Hematopoietic multipotent progenitor cell treated with erythropoietin and hydrocortisone succinate and interleukin-3 and kit ligand, for 4 days (in vitro differentiated cells): ENCODE measurements at regions not wholly inside any gene's neighbourhood (a gene's known extent, or its start where the extent isn't known, plus 50 kb on each side); places are given as distances from the start of the nearest gene placed in this dataset.
A peak's percentile ranks its signal among the peaks of the same experiment; 100 is the strongest.
"Not testable (repeated sequence)": the region's sequence is repeated elsewhere in the genome, so short reads cannot be mapped to it uniquely, and the experiment has no call there.

Experiments
- DNase-seq: peaks from one replicate; pipeline ENCODE4 v3.0.0-alpha.2; 2015

DNA sequence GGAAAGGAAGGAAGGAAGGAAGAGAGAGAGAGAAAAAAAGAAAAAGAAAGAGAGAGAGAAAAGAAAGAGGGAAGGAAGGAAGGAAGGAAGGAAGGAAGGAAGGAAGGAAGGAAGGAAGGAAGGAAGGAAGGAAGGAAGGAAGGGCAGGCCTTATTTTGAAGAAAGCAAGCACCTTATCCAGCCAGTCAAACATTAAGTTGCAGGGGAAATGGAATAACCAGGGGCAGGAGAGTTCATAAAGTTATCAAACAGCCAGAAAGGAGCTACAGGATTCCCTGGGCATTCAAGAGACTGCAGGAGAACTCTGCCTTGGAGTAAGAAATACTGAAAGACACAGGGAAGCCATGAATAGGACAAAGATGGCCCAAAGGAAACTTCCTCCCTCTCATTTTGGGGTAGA, 672.0 kb upstream of the INTU start:
- DNase-seq: no peak

- DNase-seq: no peak
These were observed 671.1 kb upstream of the INTU start for GRCh38 chr4:126961661-126962060.

DNA sequence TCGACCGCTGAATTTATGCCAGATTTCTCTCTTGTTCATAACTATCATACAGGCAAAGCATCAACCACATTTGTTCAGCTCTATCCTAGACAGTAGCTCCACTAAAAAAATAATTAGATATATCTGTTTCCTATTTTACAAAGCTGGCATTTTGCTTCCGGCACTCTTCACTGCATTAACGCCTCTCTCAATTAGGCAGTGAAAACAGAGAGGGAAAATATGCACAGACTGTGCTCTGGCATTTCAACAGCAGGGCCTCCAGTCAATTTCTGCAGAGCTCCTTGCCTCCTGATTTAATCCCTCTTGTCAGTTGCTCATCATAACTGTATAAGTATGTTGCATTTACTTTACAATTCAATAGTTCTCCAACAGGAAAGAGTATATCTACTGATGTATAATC, 666.9 kb upstream of the INTU start:
- DNase-seq: no peak

DNA sequence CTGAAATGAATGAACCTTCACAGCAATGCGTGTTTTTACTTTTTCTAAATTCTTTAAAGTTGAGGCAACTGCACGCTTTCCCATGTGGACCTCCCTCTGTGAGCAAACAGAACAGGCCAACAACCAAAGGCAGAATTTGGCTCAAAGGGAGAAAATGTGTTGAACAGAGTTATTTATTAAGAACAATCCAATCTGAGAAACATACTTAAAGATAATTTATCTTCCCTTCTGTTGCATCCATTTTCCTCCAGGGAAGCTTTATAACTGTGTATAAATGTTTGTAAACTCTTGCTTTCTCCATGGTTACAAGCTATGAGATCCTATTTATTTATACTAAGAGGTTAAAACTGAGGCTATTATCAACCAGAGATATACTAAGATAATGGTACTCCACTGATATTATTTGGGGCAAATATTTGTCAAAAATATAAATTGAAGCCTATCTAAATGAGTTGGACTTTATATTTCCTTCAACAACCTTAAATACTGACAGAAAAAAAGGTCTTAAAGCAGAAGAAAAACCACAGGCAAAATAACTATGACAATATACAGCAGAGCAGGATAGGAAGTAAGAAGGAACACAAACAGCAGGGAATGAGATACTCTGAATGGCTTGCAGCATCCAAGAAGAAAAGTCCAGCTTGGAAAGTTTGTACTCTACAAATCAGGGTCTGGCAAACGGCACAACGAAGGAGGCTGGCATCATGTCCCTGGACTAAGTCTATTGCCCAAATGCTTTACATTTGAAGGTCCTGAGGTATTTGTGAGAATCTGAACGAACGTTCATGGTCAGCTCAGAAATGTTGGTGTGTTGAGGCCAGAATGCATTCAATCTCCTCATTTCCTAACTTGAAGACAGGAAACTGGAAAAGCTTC, 663.2 kb upstream of the INTU start:
- DNase-seq: no peak

- no peak for DNase-seq
These were observed 659.6 kb upstream of the INTU start for GRCh38 chr4:126973201-126973600.

DNA sequence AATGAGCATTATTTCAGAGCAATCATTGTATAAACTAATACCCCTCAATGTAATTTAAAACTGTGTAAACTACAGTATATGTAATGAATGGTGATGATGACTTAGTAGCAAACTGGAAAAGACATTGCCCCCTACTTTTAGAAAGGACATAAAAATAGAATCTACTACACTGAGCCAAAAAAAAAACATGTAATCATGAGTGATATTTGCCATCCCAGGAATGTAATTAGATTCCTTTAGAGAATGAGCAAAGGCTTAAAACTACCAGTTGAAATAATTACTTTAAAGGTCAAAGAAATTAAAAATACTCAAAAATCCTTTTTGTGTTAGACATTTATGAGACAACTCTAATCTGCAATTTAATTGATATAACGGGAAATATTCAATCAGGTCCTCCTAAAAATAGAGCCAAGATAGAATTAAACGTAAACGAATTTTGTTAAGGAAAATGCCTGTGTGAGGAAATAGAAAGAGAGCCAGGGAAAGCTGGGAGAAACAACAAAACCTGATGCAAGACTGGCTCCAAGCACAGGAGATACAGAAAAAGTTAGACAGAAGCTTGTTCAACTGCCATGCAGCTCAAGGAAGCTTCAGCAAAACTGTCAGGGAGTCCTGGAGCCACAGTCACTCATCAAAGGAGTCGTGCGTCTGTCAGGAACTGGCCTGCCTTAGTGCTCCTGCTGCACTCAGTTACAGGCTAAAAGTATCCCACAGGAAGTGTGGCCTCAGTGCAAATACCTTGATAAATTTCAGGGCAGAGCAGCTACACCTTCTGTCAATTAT, 655.7 kb upstream of the INTU start:
- DNase-seq: no peak

DNA sequence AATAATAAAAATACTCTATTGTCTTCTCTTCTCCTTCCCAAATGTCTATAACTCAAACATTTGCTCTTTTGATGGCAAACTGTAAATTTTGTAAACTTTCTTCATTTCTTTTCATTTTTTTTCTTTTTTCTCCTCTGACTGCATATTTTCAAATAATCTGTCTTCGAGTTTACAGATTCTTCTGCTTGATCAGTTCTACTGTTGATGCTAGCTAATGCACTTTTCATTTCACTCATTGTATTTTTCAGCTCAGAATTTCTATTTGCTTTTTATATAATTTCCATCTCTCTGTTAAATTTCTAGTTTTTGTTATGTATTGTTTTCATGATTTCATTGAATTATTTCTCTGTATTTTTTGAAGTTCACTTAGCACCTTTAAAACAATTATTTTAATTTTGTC, 646.8 kb upstream of the INTU start:
- DNase-seq: no peak

- no peak for DNase-seq
These were observed 645.9 kb upstream of the INTU start for GRCh38 chr4:126986828-126987227.

DNA sequence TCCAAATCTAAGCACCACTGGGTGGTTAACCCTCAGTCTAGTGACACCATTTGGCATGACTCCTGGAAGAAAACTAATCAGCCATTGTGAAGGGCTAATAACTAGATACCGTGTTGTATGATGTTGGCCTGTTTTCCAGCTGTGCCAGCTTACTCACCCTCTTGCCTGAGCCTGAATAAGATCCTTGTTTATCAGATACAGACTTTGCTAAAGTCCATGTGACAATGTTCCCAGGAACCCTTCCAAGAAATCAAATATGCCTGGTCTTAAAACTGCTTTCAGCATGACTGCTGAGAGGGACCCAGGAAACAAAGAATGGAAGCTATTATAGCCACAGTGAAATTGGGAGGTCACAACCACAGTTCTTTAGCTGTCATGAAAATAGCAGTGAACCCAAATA, 640.8 kb upstream of the INTU start:
- no peak for DNase-seq

DNA sequence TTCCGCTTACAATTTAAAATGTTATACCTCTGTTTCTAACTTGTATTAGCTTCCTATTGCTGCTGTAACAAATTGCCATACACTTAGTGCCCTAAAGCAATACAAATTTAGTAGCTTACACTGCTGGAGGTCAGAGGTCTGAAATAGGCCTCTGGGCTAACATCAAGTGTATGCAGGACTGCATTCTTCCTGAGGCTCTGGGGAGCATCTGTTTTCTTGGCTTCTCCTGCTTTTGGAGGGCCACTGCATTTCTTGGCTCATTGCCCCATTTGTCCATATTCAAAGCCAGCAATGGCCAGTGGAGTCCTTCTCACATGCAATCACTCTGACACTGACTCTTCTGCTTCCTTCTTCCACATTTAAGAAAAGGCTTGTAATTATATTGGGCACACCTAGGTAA, 639.8 kb upstream of the INTU start:
- no peak for DNase-seq

- no peak for DNase-seq
These were observed 639.4 kb upstream of the INTU start for GRCh38 chr4:126993351-126993750.

DNA sequence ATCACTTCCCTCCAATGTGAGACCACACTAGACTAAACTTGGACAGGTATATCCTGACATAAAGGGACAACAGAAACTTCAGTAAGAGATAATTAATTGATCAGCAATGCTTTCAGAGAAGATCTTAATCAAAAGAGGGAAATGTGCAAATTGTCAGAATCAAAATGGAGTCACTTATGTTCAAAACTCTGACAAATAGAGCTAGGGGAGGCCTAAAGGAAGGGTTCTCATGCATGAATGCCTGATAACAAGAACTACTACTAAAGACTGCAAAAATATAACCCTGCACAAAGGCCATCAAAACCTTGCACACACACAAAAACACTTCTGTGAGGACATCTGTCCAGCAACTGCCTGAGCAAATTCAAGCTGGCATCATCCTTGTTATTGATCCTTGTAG, 637.5 kb upstream of the INTU start:
- DNase-seq: no peak

DNA sequence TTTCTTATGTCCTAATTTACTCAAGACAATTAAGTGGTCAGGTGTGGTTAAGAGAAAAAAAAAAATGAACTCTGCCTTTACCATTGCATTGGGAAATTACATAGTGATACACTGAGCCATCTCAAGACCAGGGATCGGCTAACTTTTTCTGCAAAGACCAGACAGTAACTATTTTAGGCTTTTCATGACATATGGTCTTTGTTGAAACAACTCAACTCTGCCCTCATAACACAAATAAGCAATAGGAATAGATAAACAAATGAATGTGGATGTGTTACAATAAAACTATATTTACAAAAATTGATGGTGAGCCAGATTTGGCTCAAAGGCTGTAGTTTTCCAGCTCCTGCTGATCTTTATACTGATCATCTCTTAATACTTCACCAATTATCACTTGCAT, 632.6 kb upstream of the INTU start:
- no peak for DNase-seq

GRCh38 chr4:127000846-127001245, 631.9 kb upstream of the INTU start:
- DNase-seq: no peak

- no peak for DNase-seq
These were observed 630.8 kb upstream of the INTU start for GRCh38 chr4:127001933-127002332.

DNA sequence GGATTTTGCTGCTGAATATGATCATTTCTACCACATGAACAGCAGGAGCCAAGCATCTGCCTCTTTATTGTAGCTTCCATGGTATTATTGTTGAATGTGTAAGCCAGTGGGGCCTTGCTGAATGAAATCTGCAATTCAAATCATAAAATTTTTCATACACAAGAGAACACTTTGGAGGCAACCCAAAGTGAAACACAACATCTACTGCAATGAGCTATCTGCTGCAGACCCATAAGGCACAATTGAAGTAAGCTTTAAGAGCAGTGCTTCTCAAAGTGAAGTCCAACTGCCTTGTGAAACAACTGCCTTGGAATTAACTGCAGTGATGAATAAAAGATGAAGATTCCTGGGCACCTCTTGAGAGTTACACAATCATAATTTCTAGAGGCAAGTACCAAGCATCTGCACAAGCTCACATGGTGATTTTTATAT, 626.3 kb upstream of the INTU start:
- DNase-seq: no peak

- no peak for DNase-seq
These were observed 625.5 kb upstream of the INTU start for GRCh38 chr4:127007305-127007704.

- no peak for DNase-seq
These were observed 620.2 kb upstream of the INTU start for GRCh38 chr4:127012549-127012948.

- peak; percentile 1 for DNase-seq
These were observed 617.1 kb upstream of the INTU start for GRCh38 chr4:127015667-127016117.

- no peak for DNase-seq
These were observed 614.4 kb upstream of the INTU start for GRCh38 chr4:127018381-127018780.

DNA sequence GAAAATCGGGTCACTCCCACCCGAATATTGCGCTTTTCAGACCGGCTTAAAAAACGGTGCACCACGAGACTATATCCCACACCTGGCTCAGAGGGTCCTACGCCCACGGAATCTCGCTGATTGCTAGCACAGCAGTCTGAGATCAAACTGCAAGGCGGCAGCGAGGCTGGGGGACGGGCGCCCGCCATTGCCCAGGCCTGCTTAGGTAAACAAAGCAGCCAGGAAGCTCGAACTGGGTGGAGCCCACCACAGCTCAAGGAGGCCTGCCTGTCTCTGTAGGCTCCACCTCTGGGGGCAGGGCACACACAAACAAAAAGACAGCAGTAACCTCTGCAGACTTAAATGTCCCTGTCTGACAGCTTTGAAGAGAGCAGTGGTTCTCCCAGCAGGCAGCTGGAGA, 611.9 kb upstream of the INTU start:
- DNase-seq: not testable (repeated sequence)

DNA sequence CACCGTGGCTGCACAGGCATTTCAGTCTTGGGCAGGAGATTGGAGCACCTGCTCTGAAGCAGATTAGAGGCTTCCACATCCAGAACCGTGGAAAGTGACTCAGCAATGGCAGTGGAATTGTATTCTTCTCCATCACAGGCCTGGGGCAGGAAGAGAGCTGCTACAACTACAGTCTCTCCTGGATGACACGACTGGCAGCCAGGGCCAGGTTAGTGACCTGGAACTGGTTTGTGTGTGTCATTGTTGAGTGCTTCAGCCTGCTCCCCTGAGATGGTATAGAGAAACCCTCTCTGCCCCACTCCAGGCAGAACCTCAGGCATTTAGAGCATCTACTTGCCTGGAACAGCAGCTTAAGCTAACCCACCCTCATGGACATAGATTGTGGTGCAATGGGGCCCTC, 596.5 kb upstream of the INTU start:
- DNase-seq: no peak

- no peak for DNase-seq
These were observed 586.9 kb upstream of the INTU start for GRCh38 chr4:127045861-127046260.

DNA sequence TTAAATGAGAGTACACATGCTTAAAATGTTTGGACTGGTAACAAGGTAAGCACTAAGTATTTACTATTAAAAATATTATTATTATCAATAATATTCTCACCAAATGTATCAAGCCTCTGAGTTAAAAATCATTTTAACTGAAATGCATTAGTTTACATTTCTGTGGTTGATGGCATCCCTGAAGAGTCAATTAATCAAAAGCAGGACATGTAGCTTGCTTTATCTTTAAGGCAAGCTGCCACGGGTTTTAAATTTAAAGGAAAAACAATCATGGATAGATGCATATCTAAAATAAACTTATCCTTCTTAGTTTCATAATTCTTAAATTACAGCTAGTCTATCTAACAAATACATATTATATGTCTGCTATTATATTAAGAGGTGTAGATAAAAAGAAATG, 584.8 kb upstream of the INTU start:
- DNase-seq: no peak
